ES-I3 (cell line): ENCODE measurements at regions not wholly inside any gene's neighbourhood (a gene's known extent, or its start where the extent isn't known, plus 50 kb on each side); places are given as distances from the start of the nearest gene placed in this dataset.

Experiments used
- H3K36me3 ChIP-seq: 2 replicates; pipeline ENCODE4 v1.6.1; 2013; ENCODE audit warnings: mild to moderate bottlenecking, low read length, control low read depth, moderate library complexity; ENCODE audit not compliant: insufficient read depth
- H3K4me1 ChIP-seq: 2 replicates; pipeline ENCODE4 v1.6.1; 2013; ENCODE audit warnings: mild to moderate bottlenecking, control low read depth, low read length; ENCODE audit not compliant: insufficient read depth
- H3K9ac ChIP-seq: 2 replicates; pipeline ENCODE4 v1.6.1; 2013; ENCODE audit warnings: low read depth, mild to moderate bottlenecking, low read length, moderate library complexity
- H3K9me3 ChIP-seq: 2 replicates; pipeline ENCODE4 v1.6.1; 2013; ENCODE audit warnings: mild to moderate bottlenecking, low read length, moderate library complexity; ENCODE audit not compliant: control insufficient read depth, insufficient read depth

GRCh38 chr1:219813294-219813693, 115.1 kb downstream of the SLC30A10 start:
- no peaks in the 10 kb centered on the region for H3K9me3 ChIP-seq
- no peaks in the 10 kb centered on the region for H3K36me3 ChIP-seq
- peaks cover 7% of the 10 kb centered on the region; the same call in 1 of the 2 replicates for H3K4me1 ChIP-seq
- H3K9ac ChIP-seq = no peak overlapping the region

- H3K9me3 ChIP-seq = no peaks in the 10 kb centered on the region
- peaks cover 7% of the 10 kb centered on the region; the same call in 1 of the 2 replicates for H3K4me1 ChIP-seq
- H3K36me3 ChIP-seq = no peaks in the 10 kb centered on the region
- no peak overlapping the region for H3K9ac ChIP-seq
Observed at GRCh38 chr1:219812491-219813203, 115.7 kb downstream of the SLC30A10 start.

GRCh38 chr1:219812086-219812485, 116.3 kb downstream of the SLC30A10 start:
- H3K36me3 ChIP-seq = no peaks in the 10 kb centered on the region
- H3K9ac ChIP-seq = no peak overlapping the region
- peaks cover 7% of the 10 kb centered on the region; the same call in 1 of the 2 replicates for H3K4me1 ChIP-seq
- no peaks in the 10 kb centered on the region for H3K9me3 ChIP-seq

GRCh38 chr1:219810451-219810850, 117.9 kb downstream of the SLC30A10 start:
- Histone ChIP-seq H3K36me3 (no peaks in the 10 kb centered on the region), H3K4me1 (peaks cover 7% of the 10 kb centered on the region; the same call in 1 of the 2 replicates), H3K9me3 (no peaks in the 10 kb centered on the region), H3K9ac (no peak overlapping the region)

GRCh38 chr1:219808790-219809189, 119.6 kb downstream of the SLC30A10 start:
- Histone ChIP-seq H3K4me1 (peaks cover 7% of the 10 kb centered on the region; the same call in 1 of the 2 replicates), H3K9ac (no peak overlapping the region), H3K36me3 (no peaks in the 10 kb centered on the region), H3K9me3 (no peaks in the 10 kb centered on the region)

- Histone ChIP-seq H3K9ac (no peak overlapping the region), H3K4me1 (no peaks in the 10 kb centered on the region), H3K36me3 (no peaks in the 10 kb centered on the region), H3K9me3 (no peaks in the 10 kb centered on the region)
Observed at GRCh38 chr1:219806642-219807041, 121.7 kb downstream of the SLC30A10 start.

GRCh38 chr1:219806020-219806419, 122.3 kb downstream of the SLC30A10 start:
- H3K36me3 ChIP-seq = no peaks in the 10 kb centered on the region
- no peaks in the 10 kb centered on the region for H3K9me3 ChIP-seq

GRCh38 chr1:219805191-219805590, 123.2 kb downstream of the SLC30A10 start:
- Histone ChIP-seq H3K9me3 (no peaks in the 10 kb centered on the region), H3K36me3 (no peaks in the 10 kb centered on the region), H3K9ac (no peak overlapping the region), H3K4me1 (no peaks in the 10 kb centered on the region)

More at GRCh38 chr1:219806020-219806419, 122.3 kb downstream of the SLC30A10 start:
- no peak overlapping the region for H3K9ac ChIP-seq
- H3K4me1 ChIP-seq = no peaks in the 10 kb centered on the region

GRCh38 chr1:219801156-219801820, 127.1 kb downstream of the SLC30A10 start:
- H3K9me3 ChIP-seq = no peaks in the 10 kb centered on the region
- H3K36me3 ChIP-seq = no peaks in the 10 kb centered on the region
- no peak overlapping the region for H3K9ac ChIP-seq
- no peaks in the 10 kb centered on the region for H3K4me1 ChIP-seq

- Histone ChIP-seq H3K4me1 (no peaks in the 10 kb centered on the region), H3K9me3 (no peaks in the 10 kb centered on the region), H3K9ac (no peak overlapping the region), H3K36me3 (no peaks in the 10 kb centered on the region)
Observed at GRCh38 chr1:219798283-219799030, 129.9 kb downstream of the SLC30A10 start.

- H3K9me3 ChIP-seq = no peaks in the 10 kb centered on the region
- no peaks in the 10 kb centered on the region for H3K4me1 ChIP-seq
- H3K36me3 ChIP-seq = no peaks in the 10 kb centered on the region
- H3K9ac ChIP-seq = no peak overlapping the region
Observed at GRCh38 chr1:219797683-219798082, 130.7 kb downstream of the SLC30A10 start.

GRCh38 chr1:219797009-219797408, 131.3 kb downstream of the SLC30A10 start:
- no peaks in the 10 kb centered on the region for H3K9me3 ChIP-seq
- H3K4me1 ChIP-seq = no peaks in the 10 kb centered on the region
- no peak overlapping the region for H3K9ac ChIP-seq
- no peaks in the 10 kb centered on the region for H3K36me3 ChIP-seq

GRCh38 chr1:219795363-219795917, 132.9 kb downstream of the SLC30A10 start:
- Histone ChIP-seq H3K4me1 (peaks cover 11% of the 10 kb centered on the region; the same call in 1 of the 2 replicates), H3K9ac (no peak overlapping the region), H3K9me3 (no peaks in the 10 kb centered on the region), H3K36me3 (no peaks in the 10 kb centered on the region)

GRCh38 chr1:219794085-219794743, 134.1 kb downstream of the SLC30A10 start:
- no peaks in the 10 kb centered on the region for H3K9me3 ChIP-seq
- H3K36me3 ChIP-seq = no peaks in the 10 kb centered on the region
- peaks cover 11% of the 10 kb centered on the region; the same call in 1 of the 2 replicates for H3K4me1 ChIP-seq
- no peak overlapping the region for H3K9ac ChIP-seq
